Neural progenitor cell (in vitro differentiated cells): ENCODE measurements at regions not wholly inside any gene's neighbourhood (a gene's known extent, or its start where the extent isn't known, plus 50 kb on each side); places are given as distances from the start of the nearest gene placed in this dataset.

Source experiments
- CTCF ChIP-seq: fragments of 200-600 bp; sonication (generic); IDR thresholded peaks from 2 replicates; pipeline ENCODE4 v1.5.1; 2017; ENCODE audit warnings: antibody characterized with exemption, mild to moderate bottlenecking
- EZH2phosphoT487 ChIP-seq: fragments of 200-600 bp; sonication (generic); IDR thresholded peaks from 2 replicates; pipeline ENCODE4 v1.6.1; 2017; ENCODE audit warnings: antibody characterized with exemption

GRCh38 chr22:27635852-27636251, 165.7 kb downstream of the MN1 start:
- TF ChIP-seq CTCF = no peak
- no peak for TF ChIP-seq EZH2phosphoT487
